GM21825 (cell line): ENCODE measurements at regions not wholly inside any gene's neighbourhood (a gene's known extent, or its start where the extent isn't known, plus 50 kb on each side); places are given as distances from the start of the nearest gene placed in this dataset.
"Not testable (repeated sequence)": the region's sequence is repeated elsewhere in the genome, so short reads cannot be mapped to it uniquely, and the experiment has no call there.

Experiments
- ATAC-seq: cut with Tn5 transposase; IDR thresholded peaks from one replicate; pipeline ENCODE4 v1.9.1; 2021; ENCODE audit warnings: mild to moderate bottlenecking, moderate library complexity; ENCODE audit not compliant: unreplicated experiment

- ATAC-seq = not testable (repeated sequence)
Observed at GRCh38 chr2:90360731-90361035, 1669.2 kb downstream of the RPIA start.
